Keratinocyte (primary cell): ENCODE measurements at regions not wholly inside any gene's neighbourhood (a gene's known extent, or its start where the extent isn't known, plus 50 kb on each side); places are given as distances from the start of the nearest gene placed in this dataset.

Experiments
- DNase-seq: peaks from one replicate; pipeline ENCODE4 v3.0.0-alpha.2; 2011; ENCODE audit warnings: low read depth, missing footprints, low spot score
- FAIRE-seq: peaks from 2 replicates; lab custom pipeline; 2011; peaks lifted over from hg19 to GRCh38; lab: Jason Lieb, UNC
- H2AFZ ChIP-seq: 2 replicates; pipeline ENCODE4 v1.6.0; 2012; ENCODE audit warnings: low read length, control low read depth, inconsistent platforms; ENCODE audit not compliant: control insufficient read depth
- H3K27ac ChIP-seq: 2 replicates; pipeline ENCODE4 v1.5.1; 2011; ENCODE audit warnings: low read length; ENCODE audit not compliant: control insufficient read depth, insufficient read depth
- H3K27me3 ChIP-seq: 3 replicates; pipeline ENCODE4 v1.6.0; 2011; ENCODE audit warnings: low read length; ENCODE audit not compliant: control insufficient read depth, insufficient read depth; ENCODE audit errors: extremely low read depth
- H3K36me3 ChIP-seq, 2 experiments: 2 replicates in 1 of 2; 3 replicates in 1 of 2; pipeline ENCODE4 v1.5.1; 2011; ENCODE audit warnings: low read length in 2 of 2, mild to moderate bottlenecking in 1 of 2; ENCODE audit not compliant: control insufficient read depth in 2 of 2, insufficient read depth in 2 of 2; ENCODE audit errors: extremely low read depth in 1 of 2
- H3K4me1 ChIP-seq: 3 replicates; pipeline ENCODE4 v1.5.1; 2011; ENCODE audit warnings: low read length; ENCODE audit not compliant: control insufficient read depth, insufficient read depth; ENCODE audit errors: extremely low read depth
- H3K4me2 ChIP-seq: 3 replicates; pipeline ENCODE4 v1.6.0; 2011; ENCODE audit warnings: low read depth, low read length; ENCODE audit not compliant: control insufficient read depth, insufficient read depth; ENCODE audit errors: extremely low read depth
- H3K4me3 ChIP-seq, 3 experiments: fragments of 200-600 bp in 1 of 3; sonication (generic) in 1 of 3; 2 replicates in 2 of 3; 3 replicates in 1 of 3; pipeline ENCODE4 v1.5.1; 2011 to 2016; ENCODE audit warnings: low read length in 3 of 3, mild to moderate bottlenecking in 3 of 3, control low read depth in 2 of 3, inconsistent platforms in 1 of 3, low read depth in 1 of 3, mixed read lengths in 1 of 3, mixed run types in 1 of 3, moderate library complexity in 1 of 3; ENCODE audit not compliant: control insufficient read depth in 2 of 3, insufficient read depth in 2 of 3; ENCODE audit errors: extremely low read depth in 1 of 3
- H3K79me2 ChIP-seq: 2 replicates; pipeline ENCODE4 v1.6.0; 2012; ENCODE audit warnings: low read length; ENCODE audit not compliant: control insufficient read depth, insufficient read depth
- H3K9ac ChIP-seq: 3 replicates; pipeline ENCODE4 v1.6.0; 2011; ENCODE audit warnings: low read length; ENCODE audit not compliant: control insufficient read depth, insufficient read depth; ENCODE audit errors: extremely low read depth
- H3K9me1 ChIP-seq: 3 replicates; pipeline ENCODE4 v1.6.0; 2011; ENCODE audit warnings: low read length; ENCODE audit not compliant: control insufficient read depth, insufficient read depth; ENCODE audit errors: extremely low read depth
- H3K9me3 ChIP-seq: 2 replicates; pipeline ENCODE4 v1.5.1; 2012; ENCODE audit warnings: low read depth, low read length; ENCODE audit not compliant: control insufficient read depth
- H4K20me1 ChIP-seq: 3 replicates; pipeline ENCODE4 v1.6.0; 2011; ENCODE audit warnings: low read length; ENCODE audit not compliant: control insufficient read depth, insufficient read depth; ENCODE audit errors: extremely low read depth
- EZH2 ChIP-seq: IDR thresholded peaks from one replicate; pipeline ENCODE4 v1.6.1; 2012; ENCODE audit warnings: inconsistent platforms, mild to moderate bottlenecking, low read length, moderate library complexity
- dilution Hi-C: fragments of 300-500 bp; cut with MboI; formaldehyde crosslinking; loops from one replicate; pipeline ENCODE4 v1.7.0; 2020; ENCODE audit warnings: low sequenced_read_pairs; ENCODE audit not compliant: extremely low pct_ligation_motif_present
- TF ChIP-seq, protein P1 (sequence below), 3 experiments: IDR thresholded peaks in 1 of 3; conservative IDR thresholded peaks in 1 of 3; optimal IDR thresholded peaks in 1 of 3; 2 replicates in 2 of 3; 3 replicates in 1 of 3; pipeline versions ENCODE3 to v1.5.1; 2011; ENCODE audit warnings: low read length in 3 of 3, mild to moderate bottlenecking in 3 of 3, moderate library complexity in 2 of 3, control low read depth in 1 of 3, inconsistent platforms in 1 of 3; ENCODE audit not compliant: insufficient read depth in 2 of 3; ENCODE audit errors: extremely low read depth in 1 of 3

DNA sequence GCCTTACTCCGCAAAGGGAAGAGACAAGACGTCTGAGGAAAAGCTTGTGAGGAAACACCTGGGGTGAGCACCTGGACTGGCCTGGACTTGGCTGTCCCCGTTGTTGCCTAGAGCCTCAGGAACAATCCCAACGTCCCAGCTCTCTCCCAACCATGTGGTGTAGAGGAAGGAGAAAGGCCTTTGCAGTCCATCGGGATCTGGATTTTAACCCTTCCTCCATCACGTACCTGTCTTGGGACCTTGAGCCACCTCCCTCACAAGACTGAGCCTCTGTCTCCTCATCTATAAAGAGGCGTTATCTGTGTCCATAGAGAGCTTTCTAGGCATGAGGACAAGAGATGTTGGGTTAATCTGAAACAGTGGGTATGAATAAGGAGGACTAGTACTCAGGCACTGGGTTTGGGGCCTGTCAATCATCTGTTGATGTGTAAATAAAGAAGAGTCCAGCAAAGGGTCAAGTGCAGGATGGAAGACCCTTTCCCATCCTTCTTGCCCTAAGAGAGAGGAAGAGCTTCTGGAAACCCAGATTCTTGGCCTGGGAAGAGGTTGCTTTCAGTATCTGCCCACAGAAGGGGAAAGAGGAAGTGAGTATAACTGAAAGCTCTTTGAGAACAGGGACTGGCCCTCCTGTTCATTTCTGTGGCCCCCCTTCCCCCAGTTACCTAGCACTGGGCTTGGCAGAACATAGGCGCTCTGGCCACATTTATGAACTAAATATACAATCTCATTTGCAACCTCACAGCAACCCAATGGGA lies 137.1 kb downstream of the PJA1 start:
- DNase-seq: no peak
- peak overlapping the region; percentile 44 for H3K4me2 ChIP-seq

DNA sequence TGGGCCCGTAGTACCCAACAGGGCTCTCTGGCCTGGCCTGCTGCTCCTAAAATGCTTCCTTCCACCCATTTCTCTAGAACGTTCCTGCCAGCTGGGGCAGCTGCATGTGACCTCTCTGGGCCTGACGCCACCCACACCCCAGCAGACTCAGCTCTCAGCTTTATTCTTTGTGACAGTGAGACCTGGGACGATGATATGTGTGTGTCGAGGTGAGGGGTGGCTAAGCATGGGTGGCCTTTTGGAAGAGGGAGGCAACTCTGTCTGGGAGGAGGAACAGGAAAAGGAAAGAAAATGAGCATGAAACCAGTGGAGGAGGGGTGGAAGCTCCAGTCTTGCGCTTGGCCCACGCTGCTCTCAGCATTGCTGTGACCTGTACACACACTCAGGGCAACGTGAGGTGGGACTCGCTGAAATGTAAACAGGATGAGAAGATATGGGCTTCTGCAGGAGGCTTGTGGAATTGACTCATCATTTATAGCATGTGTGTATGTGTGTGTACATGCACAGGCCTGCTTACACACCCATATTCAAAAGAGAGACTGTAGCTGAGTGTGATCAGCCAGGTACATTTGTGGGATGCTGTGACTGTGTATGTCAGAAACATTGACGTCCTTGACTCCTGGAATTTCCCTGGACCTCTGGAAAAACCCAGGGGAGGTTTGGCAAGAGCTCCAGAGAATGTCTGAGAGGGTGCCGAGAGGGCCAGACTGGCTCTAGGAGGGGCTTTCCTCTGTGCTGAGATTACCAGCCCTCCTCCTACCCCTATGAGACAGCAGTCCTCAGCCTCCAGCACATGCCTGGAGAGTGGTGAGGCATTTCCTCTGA lies 137.9 kb downstream of the PJA1 start:
- Histone ChIP-seq H3K9me3 (no peaks in the 10 kb centered on the region), H3K9me1 (no peaks in the 10 kb centered on the region), H3K4me2 (peak overlapping the region; percentile 44), H3K4me3 (peak overlapping the region in 1 of 3 experiments; percentile 9), H3K4me1 (peaks cover 58% of the 10 kb centered on the region), H3K9ac (peak overlapping the region; percentile 79), H3K79me2 (no peaks in the 10 kb centered on the region), H3K27ac (peak overlapping the region; percentile 98), H2AFZ (no peak overlapping the region), H3K36me3 (no peaks in the 10 kb centered on the region), H4K20me1 (no peaks in the 10 kb centered on the region), H3K27me3 (no peaks in the 10 kb centered on the region)
- DNase-seq: peak; percentile 90
- dilution Hi-C loops: no loop called here
- TF ChIP-seq, protein P1, sequence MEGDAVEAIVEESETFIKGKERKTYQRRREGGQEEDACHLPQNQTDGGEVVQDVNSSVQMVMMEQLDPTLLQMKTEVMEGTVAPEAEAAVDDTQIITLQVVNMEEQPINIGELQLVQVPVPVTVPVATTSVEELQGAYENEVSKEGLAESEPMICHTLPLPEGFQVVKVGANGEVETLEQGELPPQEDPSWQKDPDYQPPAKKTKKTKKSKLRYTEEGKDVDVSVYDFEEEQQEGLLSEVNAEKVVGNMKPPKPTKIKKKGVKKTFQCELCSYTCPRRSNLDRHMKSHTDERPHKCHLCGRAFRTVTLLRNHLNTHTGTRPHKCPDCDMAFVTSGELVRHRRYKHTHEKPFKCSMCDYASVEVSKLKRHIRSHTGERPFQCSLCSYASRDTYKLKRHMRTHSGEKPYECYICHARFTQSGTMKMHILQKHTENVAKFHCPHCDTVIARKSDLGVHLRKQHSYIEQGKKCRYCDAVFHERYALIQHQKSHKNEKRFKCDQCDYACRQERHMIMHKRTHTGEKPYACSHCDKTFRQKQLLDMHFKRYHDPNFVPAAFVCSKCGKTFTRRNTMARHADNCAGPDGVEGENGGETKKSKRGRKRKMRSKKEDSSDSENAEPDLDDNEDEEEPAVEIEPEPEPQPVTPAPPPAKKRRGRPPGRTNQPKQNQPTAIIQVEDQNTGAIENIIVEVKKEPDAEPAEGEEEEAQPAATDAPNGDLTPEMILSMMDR (optimal IDR thresholded peaks at IDR 0.05 in 1 of 3, IDR thresholded peaks at IDR 0.05 in 1 of 3, conservative IDR thresholded peaks at IDR 0.05 in 1 of 3; ENCODE audit: extremely low read depth in 1 of 3, insufficient read depth in 2 of 3, low read length in 3 of 3): no peak
- no peak for TF ChIP-seq EZH2
- no peak for FAIRE-seq

More for the DNA sequence above, 137.1 kb downstream of the PJA1 start:
- H3K9me3 ChIP-seq: no peaks in the 10 kb centered on the region
- no peaks in the 10 kb centered on the region for H3K9me1 ChIP-seq
- no peaks in the 10 kb centered on the region for H4K20me1 ChIP-seq
- TF ChIP-seq, protein P1 (optimal IDR thresholded peaks at IDR 0.05 in 1 of 3, IDR thresholded peaks at IDR 0.05 in 1 of 3, conservative IDR thresholded peaks at IDR 0.05 in 1 of 3; ENCODE audit: extremely low read depth in 1 of 3, insufficient read depth in 2 of 3, low read length in 3 of 3): no peak
- TF ChIP-seq EZH2: no peak
- no peaks in the 10 kb centered on the region for H3K27me3 ChIP-seq
- no peaks in the 10 kb centered on the region for H3K36me3 ChIP-seq
- peak overlapping the region; percentile 98 for H3K27ac ChIP-seq
- H3K4me1 ChIP-seq: peaks cover 64% of the 10 kb centered on the region
- H3K9ac ChIP-seq: peak overlapping the region; percentile 77
- dilution Hi-C loops: no loop called here
- H3K79me2 ChIP-seq: no peaks in the 10 kb centered on the region
- H3K4me3 ChIP-seq: no peak overlapping the region
- H2AFZ ChIP-seq: no peak overlapping the region
- peak; percentile 92 for FAIRE-seq
